ENCODE measurements at regions not wholly inside any gene's neighbourhood (a gene's known extent, or its start where the extent isn't known, plus 50 kb on each side); places are given as distances from the start of the nearest gene placed in this dataset.

- DNase-seq (ENCODE audit: low spot score), result peak; percentile 45
These were observed 56.7 kb upstream of the RAB38 start for GRCh38 chr11:88231894-88232482.

GRCh38 chr11:88229303-88229702 is 54.1 kb upstream of the RAB38 start:
- DNase-seq (ENCODE audit: low spot score), result no peak
